H9 (cell line): ENCODE measurements at regions not wholly inside any gene's neighbourhood (a gene's known extent, or its start where the extent isn't known, plus 50 kb on each side); places are given as distances from the start of the nearest gene placed in this dataset.

Experiments used
- DNase-seq: peaks from one replicate; pipeline ENCODE4 v3.0.0-alpha.2; 2017
- H2AFZ ChIP-seq: one replicate; pipeline ENCODE4 v1.6.1; 2013; ENCODE audit warnings: mild to moderate bottlenecking, low read length, control low read depth, moderate library complexity
- H2AK5ac ChIP-seq: 2 replicates; pipeline ENCODE4 v1.6.1; 2013; ENCODE audit warnings: low read length, control low read depth, mixed read lengths; ENCODE audit not compliant: insufficient read length
- H2BK120ac ChIP-seq: one replicate; pipeline ENCODE4 v1.6.1; 2013; ENCODE audit warnings: low read depth, mild to moderate bottlenecking, low read length, control low read depth, inconsistent platforms; ENCODE audit not compliant: poor library complexity, severe bottlenecking
- H2BK12ac ChIP-seq: 2 replicates; pipeline ENCODE4 v1.6.1; 2013; ENCODE audit warnings: low read length, control low read depth, mixed read lengths, low read depth; ENCODE audit not compliant: insufficient read length
- H2BK15ac ChIP-seq: 2 replicates; pipeline ENCODE4 v1.6.1; 2013; ENCODE audit warnings: low read depth, low read length, control low read depth
- H2BK20ac ChIP-seq: one replicate; pipeline ENCODE4 v1.6.1; 2013; ENCODE audit warnings: low read depth, mild to moderate bottlenecking, low read length, control low read depth, inconsistent platforms; ENCODE audit not compliant: poor library complexity, severe bottlenecking
- H2BK5ac ChIP-seq: 2 replicates; pipeline ENCODE4 v1.6.1; 2013; ENCODE audit warnings: low read length, control low read depth, mixed read lengths; ENCODE audit not compliant: insufficient read length
- H3K14ac ChIP-seq: 2 replicates; pipeline ENCODE4 v1.6.1; 2013; ENCODE audit warnings: low read length, control low read depth; ENCODE audit not compliant: insufficient read depth
- H3K18ac ChIP-seq: 2 replicates; pipeline ENCODE4 v1.6.1; 2013; ENCODE audit warnings: low read depth, mild to moderate bottlenecking, mixed read lengths, low read length, control low read depth; ENCODE audit not compliant: insufficient read length
- H3K23ac ChIP-seq: 2 replicates; pipeline ENCODE4 v1.6.1; 2013; ENCODE audit warnings: low read length, control low read depth, mixed read lengths, low read depth; ENCODE audit not compliant: insufficient read length
- H3K23me2 ChIP-seq: 2 replicates; pipeline ENCODE4 v1.6.1; 2013; ENCODE audit warnings: low read depth, mild to moderate bottlenecking, mixed read lengths, low read length, control low read depth; ENCODE audit not compliant: insufficient read length, poor library complexity, severe bottlenecking
- H3K27ac ChIP-seq: 2 replicates; pipeline ENCODE4 v1.5.1; 2013; ENCODE audit warnings: low read length, control low read depth, mixed read lengths, low read depth; ENCODE audit not compliant: insufficient read length
- H3K27me3 ChIP-seq: 2 replicates; pipeline ENCODE4 v1.6.1; 2013; ENCODE audit warnings: low read length, control low read depth, inconsistent platforms; ENCODE audit not compliant: insufficient read depth
- H3K4ac ChIP-seq: 2 replicates; pipeline ENCODE4 v1.6.1; 2013; ENCODE audit warnings: low read depth, mild to moderate bottlenecking, control low read depth, inconsistent platforms, low read length, moderate library complexity
- H3K4me1 ChIP-seq: 2 replicates; pipeline ENCODE4 v1.6.1; 2013; ENCODE audit warnings: low read length, control low read depth, inconsistent platforms; ENCODE audit not compliant: insufficient read depth
- H3K4me2 ChIP-seq: 2 replicates; pipeline ENCODE4 v1.6.1; 2013; ENCODE audit warnings: low read length, control low read depth, mixed read lengths; ENCODE audit not compliant: insufficient read length, insufficient read depth
- H3K56ac ChIP-seq: 2 replicates; pipeline ENCODE4 v1.6.1; 2013; ENCODE audit warnings: low read depth, mild to moderate bottlenecking, mixed read lengths, low read length, control low read depth; ENCODE audit not compliant: insufficient read length
- H3K79me1 ChIP-seq: 2 replicates; pipeline ENCODE4 v1.6.1; 2013; ENCODE audit warnings: low read depth, mild to moderate bottlenecking, moderate library complexity, low read length, control low read depth, inconsistent platforms; ENCODE audit not compliant: insufficient read depth, poor library complexity, severe bottlenecking
- H3K79me2 ChIP-seq: 2 replicates; pipeline ENCODE4 v1.6.1; 2013; ENCODE audit warnings: low read length, control low read depth, inconsistent platforms; ENCODE audit not compliant: insufficient read depth
- H3K9ac ChIP-seq: 2 replicates; pipeline ENCODE4 v1.6.1; 2013; ENCODE audit warnings: low read length, control low read depth, mixed read lengths; ENCODE audit not compliant: insufficient read length; ENCODE audit errors: extremely low read depth
- H3K9me3 ChIP-seq: one replicate; pipeline ENCODE4 v1.6.1; 2013; ENCODE audit warnings: low read depth, low read length, inconsistent platforms; ENCODE audit not compliant: control insufficient read depth
- H3T11ph ChIP-seq: one replicate; pipeline ENCODE4 v1.6.1; 2013; ENCODE audit warnings: mild to moderate bottlenecking, low read length, control low read depth, inconsistent platforms
- H4K20me1 ChIP-seq: one replicate; pipeline ENCODE4 v1.6.1; 2013; ENCODE audit not compliant: control insufficient read depth, insufficient read length, insufficient read depth
- H4K5ac ChIP-seq: 2 replicates; pipeline ENCODE4 v1.6.1; 2013; ENCODE audit warnings: low read depth, mild to moderate bottlenecking, mixed read lengths, low read length, control low read depth; ENCODE audit not compliant: insufficient read length
- H4K8ac ChIP-seq: replicated peaks from 2 replicates; pipeline ENCODE4 v1.6.1; 2013; ENCODE audit warnings: low read length, control low read depth, mixed read lengths, low read depth; ENCODE audit not compliant: insufficient read length
- H4K91ac ChIP-seq: 2 replicates; pipeline ENCODE4 v1.6.1; 2013; ENCODE audit warnings: low read depth, mild to moderate bottlenecking, moderate library complexity, mixed read lengths, low read length, control low read depth; ENCODE audit not compliant: insufficient read length
- H3K27ac Mint-ChIP-seq, 3 experiments: 2 replicates in 2 of 3; 3 replicates in 1 of 3; pipeline ENCODE4 v1.8.0; 2020 to 2021; ENCODE audit warnings: mixed read lengths in 3 of 3, mild to moderate bottlenecking in 1 of 3, moderate library complexity in 1 of 3
- H3K27me3 Mint-ChIP-seq: 2 replicates; pipeline ENCODE4 v1.8.0; 2021; ENCODE audit warnings: low read depth, mild to moderate bottlenecking, moderate library complexity, mixed read lengths
- H3K36me3 Mint-ChIP-seq, 3 experiments: 2 replicates in 2 of 3; 3 replicates in 1 of 3; pipeline ENCODE4 v1.8.0; 2020 to 2021; ENCODE audit warnings: low read depth in 3 of 3, mixed read lengths in 3 of 3; ENCODE audit not compliant: insufficient read depth in 1 of 3
- H3K4me1 Mint-ChIP-seq, 2 experiments: 2 replicates each; pipeline ENCODE4 v1.8.0; 2020; ENCODE audit warnings: mixed read lengths in 2 of 2
- H3K4me3 Mint-ChIP-seq, 2 experiments: 2 replicates in 1 of 2; 3 replicates in 1 of 2; pipeline ENCODE4 v1.8.0; 2020 to 2021; ENCODE audit warnings: mild to moderate bottlenecking in 2 of 2, mixed read lengths in 2 of 2, moderate library complexity in 1 of 2
- H3K9me3 Mint-ChIP-seq, 2 experiments: 2 replicates in 1 of 2; 3 replicates in 1 of 2; pipeline ENCODE4 v1.8.0; 2020; ENCODE audit warnings: mild to moderate bottlenecking in 2 of 2, mixed read lengths in 2 of 2, moderate library complexity in 1 of 2
- CTCF ChIP-seq: fragments of 200-600 bp; sonication (generic); conservative IDR thresholded peaks from 3 replicates; pipeline ENCODE4 v1.8.0; 2021; ENCODE audit warnings: antibody characterized with exemption, mild to moderate bottlenecking
- WGBS: extraction: QIAGEN DNeasy Blood & Tissue Kit; methylation state at CpG from one replicate; pipeline ENCODE4 v1.1.7; 2013; ENCODE audit warnings: missing lambda C conversion rate, low lambda C conversion rate, mixed read lengths; ENCODE audit not compliant: insufficient read length; ENCODE audit errors: extremely low coverage; 5-methylcytosine and 5-hydroxymethylcytosine counted together

GRCh38 chr10:43873717-43874116 is 225.0 kb upstream of the ZNF32 start:
- Histone ChIP-seq H2BK5ac (no peak overlapping the region), H3K27ac (no peak overlapping the region), H4K20me1 (no peaks in the 10 kb centered on the region), H3K79me1 (no peaks in the 10 kb centered on the region), H2AFZ (no peak overlapping the region), H3K56ac (no peak overlapping the region), H3K9me3 (no peaks in the 10 kb centered on the region), H3K79me2 (no peaks in the 10 kb centered on the region), H3K9ac (no peak overlapping the region), H3T11ph (no peak overlapping the region), H2BK15ac (no peak overlapping the region), H4K5ac (no peak overlapping the region), H3K18ac (no peak overlapping the region), H3K4me2 (no peak overlapping the region), H4K8ac (no peak overlapping the region), H3K14ac (no peak overlapping the region), H2BK12ac (no peak overlapping the region), H2BK20ac (no peak overlapping the region), H2BK120ac (no peak overlapping the region), H3K23me2 (no peaks in the 10 kb centered on the region), H3K4me1 (no peaks in the 10 kb centered on the region), H3K27me3 (peaks cover 3% of the 10 kb centered on the region; the same call in 1 of the 2 replicates), H2AK5ac (no peak overlapping the region), H3K23ac (no peak overlapping the region), H3K4ac (no peak overlapping the region), H4K91ac (no peak overlapping the region)
- Mint-ChIP-seq H3K36me3 (no peaks in the 10 kb centered on the region), H3K4me1 (peaks cover 0 to 3% of the 10 kb centered on the region in 2 experiments; a peak in 2 of 4 replicates), H3K9me3 (no peaks in the 10 kb centered on the region), H3K27me3 (peaks cover 2% of the 10 kb centered on the region; the same call in 1 of the 2 replicates), H3K4me3 (no peak overlapping the region), H3K27ac (no peak overlapping the region)
- TF ChIP-seq CTCF = no peak
- DNase-seq = no peak
- no CpG with 5 or more reads among the region's 5 CpGs for WGBS
